PC-3 (cell line): ENCODE measurements at regions not wholly inside any gene's neighbourhood (a gene's known extent, or its start where the extent isn't known, plus 50 kb on each side); places are given as distances from the start of the nearest gene placed in this dataset.

Source experiments
- EZH2 ChIP-seq: fragments of 300-600 bp; sonication (generic); IDR thresholded peaks from one replicate; pipeline ENCODE4 v1.6.1; 2017; ENCODE audit warnings: antibody characterized with exemption, mild to moderate bottlenecking, low read length; ENCODE audit not compliant: unreplicated experiment
- EZH2phosphoT487 ChIP-seq: fragments of 300-600 bp; sonication (generic); IDR thresholded peaks from 2 replicates; pipeline ENCODE4 v1.6.1; 2018; ENCODE audit warnings: mild to moderate bottlenecking, antibody characterized with exemption, low read length, borderline replicate concordance
- TF ChIP-seq, protein P1 (sequence below): fragments of 300-600 bp; sonication (generic); conservative IDR thresholded peaks from 2 replicates; pipeline ENCODE4 v1.5.1; 2017; ENCODE audit warnings: antibody characterized with exemption, low read depth, mild to moderate bottlenecking, low read length

DNA sequence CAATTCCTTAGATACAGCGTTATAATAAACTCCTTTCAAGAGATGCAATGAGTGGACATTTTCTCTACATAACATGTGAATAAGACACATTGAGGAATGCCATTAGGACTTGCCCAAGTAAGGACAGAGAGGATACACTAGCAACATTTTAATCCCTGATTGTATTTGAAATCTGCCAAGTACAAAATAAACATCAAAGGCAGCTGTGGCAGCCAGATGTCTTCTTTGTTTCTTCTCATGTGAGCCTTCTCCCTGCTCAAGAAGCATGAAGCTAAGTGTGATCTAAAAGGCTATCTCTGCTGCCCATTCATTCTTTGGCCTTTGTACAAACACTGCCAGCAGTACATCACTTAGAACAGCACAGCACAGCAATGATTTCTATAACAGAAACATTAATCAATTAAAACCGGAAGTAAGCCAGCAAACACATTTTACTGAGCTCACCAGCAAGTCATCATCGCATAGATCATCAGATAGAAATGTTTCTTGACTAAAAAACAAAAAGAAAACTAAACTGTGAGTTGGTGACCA lies 364.0 kb downstream of the CNTN6 start:
- TF ChIP-seq, protein P1, sequence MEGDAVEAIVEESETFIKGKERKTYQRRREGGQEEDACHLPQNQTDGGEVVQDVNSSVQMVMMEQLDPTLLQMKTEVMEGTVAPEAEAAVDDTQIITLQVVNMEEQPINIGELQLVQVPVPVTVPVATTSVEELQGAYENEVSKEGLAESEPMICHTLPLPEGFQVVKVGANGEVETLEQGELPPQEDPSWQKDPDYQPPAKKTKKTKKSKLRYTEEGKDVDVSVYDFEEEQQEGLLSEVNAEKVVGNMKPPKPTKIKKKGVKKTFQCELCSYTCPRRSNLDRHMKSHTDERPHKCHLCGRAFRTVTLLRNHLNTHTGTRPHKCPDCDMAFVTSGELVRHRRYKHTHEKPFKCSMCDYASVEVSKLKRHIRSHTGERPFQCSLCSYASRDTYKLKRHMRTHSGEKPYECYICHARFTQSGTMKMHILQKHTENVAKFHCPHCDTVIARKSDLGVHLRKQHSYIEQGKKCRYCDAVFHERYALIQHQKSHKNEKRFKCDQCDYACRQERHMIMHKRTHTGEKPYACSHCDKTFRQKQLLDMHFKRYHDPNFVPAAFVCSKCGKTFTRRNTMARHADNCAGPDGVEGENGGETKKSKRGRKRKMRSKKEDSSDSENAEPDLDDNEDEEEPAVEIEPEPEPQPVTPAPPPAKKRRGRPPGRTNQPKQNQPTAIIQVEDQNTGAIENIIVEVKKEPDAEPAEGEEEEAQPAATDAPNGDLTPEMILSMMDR: no peak
- no peak for TF ChIP-seq EZH2
- TF ChIP-seq EZH2phosphoT487: no peak
